ENCODE measurements at regions not wholly inside any gene's neighbourhood (a gene's known extent, or its start where the extent isn't known, plus 50 kb on each side); places are given as distances from the start of the nearest gene placed in this dataset.

DNA sequence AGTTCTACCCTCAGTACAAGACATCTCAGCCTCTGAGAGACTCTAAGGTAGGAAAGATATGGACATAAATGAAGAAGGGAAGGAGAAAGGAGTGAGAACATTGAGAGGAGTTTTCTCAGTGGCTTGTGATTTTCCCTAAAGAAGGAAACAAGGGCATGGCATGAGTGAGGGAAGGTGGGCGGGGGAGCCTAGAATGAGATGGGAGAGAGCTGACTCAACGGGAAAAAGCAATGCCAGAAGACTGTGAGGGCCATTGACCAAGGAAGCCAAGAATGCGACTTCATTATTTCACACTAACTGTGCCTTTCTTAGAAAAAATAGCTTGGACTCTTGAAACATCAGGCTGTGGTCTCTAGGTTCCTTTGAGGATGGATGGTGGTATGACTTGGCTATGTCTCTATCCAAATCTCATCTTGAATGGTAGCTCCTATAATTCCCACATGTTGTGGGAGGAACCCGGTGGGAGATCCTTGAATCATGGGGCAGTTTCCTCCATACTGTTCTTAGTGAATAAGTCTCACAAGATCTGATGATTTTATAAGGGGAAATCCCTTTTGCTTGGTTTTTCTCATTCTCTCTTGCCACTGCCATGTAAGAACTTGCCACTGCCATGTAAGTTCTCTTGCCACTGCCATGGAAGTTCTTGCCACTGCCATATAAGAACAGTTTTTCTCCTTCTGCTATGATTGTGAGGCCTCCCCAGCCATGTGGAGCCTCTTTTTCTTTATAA, 279.6 kb downstream of the NUAK1 start:
- H3K79me2 ChIP-seq (ENCODE audit: insufficient read depth, low read length): no peaks in the 10 kb centered on the region
- H2AFZ ChIP-seq (ENCODE audit: low read length): no peak overlapping the region
- DNase-seq (ENCODE audit: low spot score) (no peak), ATAC-seq (no peak), FAIRE-seq (no peak)
- H3K36me3 ChIP-seq (replicated peaks in 1 of 2; ENCODE audit: control insufficient read depth in 1 of 2, insufficient read depth in 2 of 2, low read length in 2 of 2): no peaks in the 10 kb centered on the region
- WGBS (ENCODE audit: low lambda C conversion rate): 14% methylated on average over 4 of the region's 4 CpGs
- H4K20me1 ChIP-seq (ENCODE audit: insufficient read depth, low read length): no peaks in the 10 kb centered on the region
- H3K9me3 ChIP-seq (ENCODE audit: low read length): no peaks in the 10 kb centered on the region
- H3K27me3 ChIP-seq (ENCODE audit: control insufficient read depth in 1 of 2, insufficient read depth in 2 of 2, low read length in 2 of 2): no peaks in the 10 kb centered on the region
- TF ChIP-seq, protein P1, sequence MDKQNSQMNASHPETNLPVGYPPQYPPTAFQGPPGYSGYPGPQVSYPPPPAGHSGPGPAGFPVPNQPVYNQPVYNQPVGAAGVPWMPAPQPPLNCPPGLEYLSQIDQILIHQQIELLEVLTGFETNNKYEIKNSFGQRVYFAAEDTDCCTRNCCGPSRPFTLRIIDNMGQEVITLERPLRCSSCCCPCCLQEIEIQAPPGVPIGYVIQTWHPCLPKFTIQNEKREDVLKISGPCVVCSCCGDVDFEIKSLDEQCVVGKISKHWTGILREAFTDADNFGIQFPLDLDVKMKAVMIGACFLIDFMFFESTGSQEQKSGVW (CRISPR knock-in tag; IDR thresholded peaks at IDR 0.05; ENCODE audit: borderline replicate concordance): no peak
- TF ChIP-seq ZFY (CRISPR knock-in tag; IDR thresholded peaks at IDR 0.05) (no peak), MTA3 (CRISPR knock-in tag; IDR thresholded peaks at IDR 0.05) (no peak), ZNF598 (CRISPR knock-in tag; IDR thresholded peaks at IDR 0.05; ENCODE audit: borderline replicate concordance) (no peak)
- TF ChIP-seq, protein P2, sequence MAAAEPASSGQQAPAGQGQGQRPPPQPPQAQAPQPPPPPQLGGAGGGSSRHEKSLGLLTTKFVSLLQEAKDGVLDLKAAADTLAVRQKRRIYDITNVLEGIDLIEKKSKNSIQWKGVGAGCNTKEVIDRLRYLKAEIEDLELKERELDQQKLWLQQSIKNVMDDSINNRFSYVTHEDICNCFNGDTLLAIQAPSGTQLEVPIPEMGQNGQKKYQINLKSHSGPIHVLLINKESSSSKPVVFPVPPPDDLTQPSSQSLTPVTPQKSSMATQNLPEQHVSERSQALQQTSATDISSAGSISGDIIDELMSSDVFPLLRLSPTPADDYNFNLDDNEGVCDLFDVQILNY (CRISPR knock-in tag; conservative IDR thresholded peaks at IDR 0.05): no peak
- TF ChIP-seq, protein P3, sequence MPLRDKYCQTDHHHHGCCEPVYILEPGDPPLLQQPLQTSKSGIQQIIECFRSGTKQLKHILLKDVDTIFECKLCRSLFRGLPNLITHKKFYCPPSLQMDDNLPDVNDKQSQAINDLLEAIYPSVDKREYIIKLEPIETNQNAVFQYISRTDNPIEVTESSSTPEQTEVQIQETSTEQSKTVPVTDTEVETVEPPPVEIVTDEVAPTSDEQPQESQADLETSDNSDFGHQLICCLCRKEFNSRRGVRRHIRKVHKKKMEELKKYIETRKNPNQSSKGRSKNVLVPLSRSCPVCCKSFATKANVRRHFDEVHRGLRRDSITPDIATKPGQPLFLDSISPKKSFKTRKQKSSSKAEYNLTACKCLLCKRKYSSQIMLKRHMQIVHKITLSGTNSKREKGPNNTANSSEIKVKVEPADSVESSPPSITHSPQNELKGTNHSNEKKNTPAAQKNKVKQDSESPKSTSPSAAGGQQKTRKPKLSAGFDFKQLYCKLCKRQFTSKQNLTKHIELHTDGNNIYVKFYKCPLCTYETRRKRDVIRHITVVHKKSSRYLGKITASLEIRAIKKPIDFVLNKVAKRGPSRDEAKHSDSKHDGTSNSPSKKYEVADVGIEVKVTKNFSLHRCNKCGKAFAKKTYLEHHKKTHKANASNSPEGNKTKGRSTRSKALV (CRISPR knock-in tag; IDR thresholded peaks at IDR 0.05): no peak
- ChIA-PET POLR2A (no interaction called here), CTCF (ENCODE audit: low intra/inter-chr PET ratio, low total read pairs) (no interaction called here)
- H3K9ac ChIP-seq (ENCODE audit: insufficient read depth, low read depth, low read length): no peak overlapping the region
- intact Hi-C loops (cut with micrococcal nuclease; ENCODE audit: unreplicated experiment) (no loop called here), in situ Hi-C loops (cut with HindIII; ENCODE audit: extremely low pct_ligation_motif_present, low pct_unique_long_range_greater_than_20kb) (no loop called here)
- H3K4me3 ChIP-seq (replicated peaks in 1 of 3; ENCODE audit: insufficient read depth in 1 of 3, low read depth in 2 of 3, low read length in 3 of 3): no peak overlapping the region
- no peak overlapping the region for H3K4me2 ChIP-seq (ENCODE audit: low read depth, low read length)
- BruUV-seq (replicated peaks): no TSS peak
- no peaks in the 10 kb centered on the region for H3K4me1 ChIP-seq (ENCODE audit: insufficient read depth, low read length)
- H3K27ac ChIP-seq (ENCODE audit: extremely low read length, insufficient read depth, low read length): no peak overlapping the region
